ENCODE measurements at regions not wholly inside any gene's neighbourhood (a gene's known extent, or its start where the extent isn't known, plus 50 kb on each side); places are given as distances from the start of the nearest gene placed in this dataset.

GRCh38 chr10:29959586-29959985, 99.8 kb downstream of the JCAD start:
- no peak for TF ChIP-seq CTCF (conservative IDR thresholded peaks at IDR 0.05; ENCODE audit: low read depth, low read length)
- no peak for TF ChIP-seq EZH2 (IDR thresholded peaks at IDR 0.05; ENCODE audit: low read length, unreplicated experiment)
- no peak for TF ChIP-seq EZH2phosphoT487 (IDR thresholded peaks at IDR 0.05; ENCODE audit: borderline replicate concordance, low read length)
